ENCODE measurements at regions not wholly inside any gene's neighbourhood (a gene's known extent, or its start where the extent isn't known, plus 50 kb on each side); places are given as distances from the start of the nearest gene placed in this dataset.

- no peak for TF ChIP-seq CTCF (IDR thresholded peaks at IDR 0.05)
- TF ChIP-seq POLR2A (IDR thresholded peaks at IDR 0.05), result no peak
These were observed 66.4 kb upstream of the LTA4H start for GRCh38 chr12:96101806-96102205.
